Activated CD8-positive, alpha-beta memory T cell treated with anti-CD3 and anti-CD28 coated beads for 4 hours (primary cell): ENCODE measurements at regions not wholly inside any gene's neighbourhood (a gene's known extent, or its start where the extent isn't known, plus 50 kb on each side); places are given as distances from the start of the nearest gene placed in this dataset.

Experiments
- DNase-seq, 2 donors: peaks; one replicate each; pipeline ENCODE4 v3.0.0-alpha.2; 2020; ENCODE audit warnings: low read depth in 2 of 2

GRCh38 chr3:176431038-176431418, 766.3 kb downstream of the TBL1XR1 start:
- DNase-seq = no peak

- DNase-seq = no peak
Measured at GRCh38 chr3:176430244-176431037, 766.8 kb downstream of the TBL1XR1 start.

GRCh38 chr3:176428552-176428951, 768.7 kb downstream of the TBL1XR1 start:
- no peak for DNase-seq

- no peak for DNase-seq
Measured at GRCh38 chr3:176426371-176426770, 770.9 kb downstream of the TBL1XR1 start.

- DNase-seq = no peak
Measured at GRCh38 chr3:176416870-176417269, 780.4 kb downstream of the TBL1XR1 start.

- no peak for DNase-seq
Measured at GRCh38 chr3:176415661-176416295, 781.5 kb downstream of the TBL1XR1 start.

GRCh38 chr3:176412771-176413170, 784.5 kb downstream of the TBL1XR1 start:
- no peak for DNase-seq

GRCh38 chr3:176403531-176403930, 793.8 kb downstream of the TBL1XR1 start:
- no peak for DNase-seq

- no peak for DNase-seq
Measured at GRCh38 chr3:176401211-176401610, 796.1 kb downstream of the TBL1XR1 start.

GRCh38 chr3:176399193-176399592, 798.1 kb downstream of the TBL1XR1 start:
- DNase-seq = no peak

GRCh38 chr3:176395240-176395639, 802.0 kb downstream of the TBL1XR1 start:
- DNase-seq = no peak

GRCh38 chr3:176378789-176379188, 818.5 kb downstream of the TBL1XR1 start:
- no peak for DNase-seq

GRCh38 chr3:176376531-176376930, 820.8 kb downstream of the TBL1XR1 start:
- DNase-seq = no peak

- DNase-seq = no peak
Measured at GRCh38 chr3:176375519-176375918, 821.8 kb downstream of the TBL1XR1 start.

- DNase-seq = no peak
Measured at GRCh38 chr3:176362191-176362731, 835.0 kb downstream of the TBL1XR1 start.

- DNase-seq = no peak
Measured at GRCh38 chr3:176359211-176359610, 838.1 kb downstream of the TBL1XR1 start.

GRCh38 chr3:176357891-176358290, 839.4 kb downstream of the TBL1XR1 start:
- DNase-seq = no peak

GRCh38 chr3:176354843-176355242, 842.4 kb downstream of the TBL1XR1 start:
- DNase-seq = no peak

GRCh38 chr3:176352716-176353334, 844.5 kb downstream of the TBL1XR1 start:
- no peak for DNase-seq

GRCh38 chr3:176351408-176351807, 845.9 kb downstream of the TBL1XR1 start:
- DNase-seq = no peak

- no peak for DNase-seq
Measured at GRCh38 chr3:176349706-176350105, 847.6 kb downstream of the TBL1XR1 start.

GRCh38 chr3:176347424-176348146, 849.7 kb downstream of the TBL1XR1 start:
- no peak for DNase-seq
